Prostate gland (tissue), 2 donors: ENCODE measurements at regions not wholly inside any gene's neighbourhood (a gene's known extent, or its start where the extent isn't known, plus 50 kb on each side); places are given as distances from the start of the nearest gene placed in this dataset.

Experiments
- CTCF ChIP-seq, 4 experiments: fragments of 200-600 bp in 2 of 4; fragments of 450-650 bp in 2 of 4; sonication (generic) in 2 of 4; IDR thresholded peaks; 1 replicate in 3 of 4; 2 replicates in 1 of 4; pipeline ENCODE4 v1.5.1; 2016 to 2019; ENCODE audit warnings: antibody characterized with exemption in 4 of 4, mild to moderate bottlenecking in 2 of 4, moderate library complexity in 2 of 4
- POLR2A ChIP-seq: fragments of 450-650 bp; IDR thresholded peaks from one replicate; pipeline ENCODE4 v1.6.1; 2016; ENCODE audit warnings: antibody characterized with exemption, mild to moderate bottlenecking

GRCh38 chr4:15336410-15337167 is 91.2 kb upstream of the C1QTNF7 start:
- no peak for TF ChIP-seq CTCF (IDR thresholded peaks at IDR 0.05)
- no peak for TF ChIP-seq POLR2A
